ENCODE measurements at regions not wholly inside any gene's neighbourhood (a gene's known extent, or its start where the extent isn't known, plus 50 kb on each side); places are given as distances from the start of the nearest gene placed in this dataset.
A peak's percentile ranks its signal among the peaks of the same experiment; 100 is the strongest.

- TF ChIP-seq CTCF (conservative IDR thresholded peaks at IDR 0.05), result no peak
- no peaks in the 10 kb centered on the region for H3K27me3 Mint-ChIP-seq (ENCODE audit: low read depth)
- H3K4me1 Mint-ChIP-seq, result no peaks in the 10 kb centered on the region
- DNase-seq (ENCODE audit: low read depth, low spot score), result no peak
- H3K36me3 Mint-ChIP-seq (ENCODE audit: low read depth), result no peaks in the 10 kb centered on the region
- peaks cover 11% of the 10 kb centered on the region for H3K9me3 Mint-ChIP-seq
- no peak overlapping the region for H3K27ac Mint-ChIP-seq (ENCODE audit: unreplicated experiment)
- no peak overlapping the region for H3K4me3 Mint-ChIP-seq
Measured at GRCh38 chr5:64110222-64110621, 55.4 kb upstream of the RNF180 start.

GRCh38 chr5:64108674-64109073 is 57.0 kb upstream of the RNF180 start:
- Mint-ChIP-seq H3K4me3 (no peak overlapping the region), H3K4me1 (no peaks in the 10 kb centered on the region), H3K27me3 (ENCODE audit: low read depth) (no peaks in the 10 kb centered on the region), H3K27ac (ENCODE audit: unreplicated experiment) (no peak overlapping the region), H3K36me3 (ENCODE audit: low read depth) (no peaks in the 10 kb centered on the region), H3K9me3 (peaks cover 13% of the 10 kb centered on the region)
- TF ChIP-seq CTCF (conservative IDR thresholded peaks at IDR 0.05), result no peak
- DNase-seq (ENCODE audit: low read depth, low spot score), result no peak

- no peak overlapping the region for H3K27ac Mint-ChIP-seq (ENCODE audit: unreplicated experiment)
- H3K9me3 Mint-ChIP-seq, result peaks cover 6% of the 10 kb centered on the region
- no peak for TF ChIP-seq CTCF (conservative IDR thresholded peaks at IDR 0.05)
- no peaks in the 10 kb centered on the region for H3K4me1 Mint-ChIP-seq
- no peak for DNase-seq (ENCODE audit: low read depth, low spot score)
- H3K4me3 Mint-ChIP-seq, result no peak overlapping the region
- no peaks in the 10 kb centered on the region for H3K27me3 Mint-ChIP-seq (ENCODE audit: low read depth)
- H3K36me3 Mint-ChIP-seq (ENCODE audit: low read depth), result no peaks in the 10 kb centered on the region
Measured at GRCh38 chr5:64100203-64100602, 65.4 kb upstream of the RNF180 start.

- no peaks in the 10 kb centered on the region for H3K4me1 Mint-ChIP-seq
- no peak overlapping the region for H3K27ac Mint-ChIP-seq (ENCODE audit: unreplicated experiment)
- H3K9me3 Mint-ChIP-seq, result peaks cover 4% of the 10 kb centered on the region
- H3K27me3 Mint-ChIP-seq (ENCODE audit: low read depth), result no peaks in the 10 kb centered on the region
- no peak overlapping the region for H3K4me3 Mint-ChIP-seq
- no peak for TF ChIP-seq CTCF (conservative IDR thresholded peaks at IDR 0.05)
- H3K36me3 Mint-ChIP-seq (ENCODE audit: low read depth), result no peaks in the 10 kb centered on the region
- DNase-seq (ENCODE audit: low read depth, low spot score), result no peak
Measured at GRCh38 chr5:64096771-64097170, 68.9 kb upstream of the RNF180 start.

GRCh38 chr5:64077589-64077988 is 88.1 kb upstream of the RNF180 start:
- Mint-ChIP-seq H3K4me1 (no peaks in the 10 kb centered on the region), H3K36me3 (ENCODE audit: low read depth) (no peaks in the 10 kb centered on the region), H3K9me3 (peaks cover 4% of the 10 kb centered on the region), H3K27ac (ENCODE audit: unreplicated experiment) (no peak overlapping the region), H3K27me3 (ENCODE audit: low read depth) (peaks cover 4% of the 10 kb centered on the region), H3K4me3 (no peak overlapping the region)
- TF ChIP-seq CTCF (conservative IDR thresholded peaks at IDR 0.05), result no peak
- no peak for DNase-seq (ENCODE audit: low read depth, low spot score)

GRCh38 chr5:64074533-64074932 is 91.1 kb upstream of the RNF180 start:
- no peaks in the 10 kb centered on the region for H3K4me1 Mint-ChIP-seq
- TF ChIP-seq CTCF (conservative IDR thresholded peaks at IDR 0.05), result peak; percentile 69
- H3K9me3 Mint-ChIP-seq, result no peaks in the 10 kb centered on the region
- H3K36me3 Mint-ChIP-seq (ENCODE audit: low read depth), result no peaks in the 10 kb centered on the region
- no peak overlapping the region for H3K4me3 Mint-ChIP-seq
- H3K27me3 Mint-ChIP-seq (ENCODE audit: low read depth), result peaks cover 13% of the 10 kb centered on the region
- peak; percentile 16 for DNase-seq (ENCODE audit: low read depth, low spot score)
- no peak overlapping the region for H3K27ac Mint-ChIP-seq (ENCODE audit: unreplicated experiment)

Data from neural crest cell (in vitro differentiated cells).